CD4-positive, alpha-beta T cell treated with Interferon alpha-2 for 1 hour (primary cell): ENCODE measurements at regions not wholly inside any gene's neighbourhood (a gene's known extent, or its start where the extent isn't known, plus 50 kb on each side); places are given as distances from the start of the nearest gene placed in this dataset.

Experiments
- DNase-seq, 2 donors: peaks; one replicate each; pipeline ENCODE4 v3.0.0-alpha.2; 2020 to 2022

DNA sequence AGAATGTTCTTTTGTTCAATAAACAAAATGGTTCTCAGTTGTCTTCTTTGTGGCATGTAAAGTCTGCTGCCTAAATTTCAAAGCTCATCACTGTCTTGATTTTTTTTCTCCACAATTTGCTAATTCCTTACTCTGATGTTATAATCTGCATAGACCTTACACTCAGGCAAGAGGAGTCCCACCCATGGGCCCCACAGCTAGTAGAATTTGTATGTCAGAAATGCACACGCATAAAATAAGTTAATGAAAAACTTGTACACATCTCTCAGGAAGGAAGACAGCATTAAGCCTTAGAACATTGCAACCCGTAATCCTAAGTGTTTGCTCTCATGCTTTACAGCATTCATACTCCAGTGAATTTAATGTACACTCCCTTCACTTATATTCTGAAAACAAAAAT lies 280.8 kb downstream of the ATXN7L3B start:
- no peak for DNase-seq

DNA sequence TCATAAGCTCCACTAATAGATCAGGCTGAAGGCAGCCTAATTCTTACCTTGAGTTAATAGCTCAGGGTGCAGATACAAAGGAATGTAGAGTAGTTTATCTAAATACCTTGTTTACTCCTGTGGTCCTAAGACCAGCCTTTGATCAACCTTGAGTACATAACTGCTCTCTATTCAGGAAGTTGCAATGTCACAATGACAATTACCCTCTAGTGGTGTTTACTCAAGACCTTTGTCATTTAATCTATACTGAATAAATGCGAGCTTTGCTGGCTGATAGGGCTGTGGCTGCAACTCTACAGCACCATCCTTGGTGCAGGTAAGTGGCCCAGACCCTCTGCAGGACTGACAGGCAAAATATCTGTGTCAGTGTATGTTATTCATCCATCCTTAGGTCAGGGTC lies 282.7 kb downstream of the ATXN7L3B start:
- DNase-seq: no peak

DNA sequence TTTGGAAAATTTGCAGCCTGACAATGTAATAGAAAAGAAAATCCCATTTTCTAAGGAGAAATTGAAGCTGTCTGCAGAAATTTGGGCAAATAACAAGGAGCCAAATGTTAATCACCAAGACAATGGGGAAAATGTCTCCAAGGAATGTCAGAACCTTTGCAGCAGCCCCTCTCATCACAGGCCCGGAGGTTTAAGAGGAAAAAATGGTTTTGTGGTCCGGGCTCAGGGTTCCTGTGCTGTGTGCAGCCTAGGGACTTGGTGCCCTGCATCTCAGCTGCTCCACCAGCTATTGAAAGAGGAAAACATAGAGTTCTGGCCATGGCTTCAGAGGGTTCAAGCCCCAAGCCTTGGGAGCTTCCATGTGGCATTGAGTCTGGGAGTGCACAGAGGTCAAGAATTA lies 298.9 kb downstream of the ATXN7L3B start:
- DNase-seq: no peak

DNA sequence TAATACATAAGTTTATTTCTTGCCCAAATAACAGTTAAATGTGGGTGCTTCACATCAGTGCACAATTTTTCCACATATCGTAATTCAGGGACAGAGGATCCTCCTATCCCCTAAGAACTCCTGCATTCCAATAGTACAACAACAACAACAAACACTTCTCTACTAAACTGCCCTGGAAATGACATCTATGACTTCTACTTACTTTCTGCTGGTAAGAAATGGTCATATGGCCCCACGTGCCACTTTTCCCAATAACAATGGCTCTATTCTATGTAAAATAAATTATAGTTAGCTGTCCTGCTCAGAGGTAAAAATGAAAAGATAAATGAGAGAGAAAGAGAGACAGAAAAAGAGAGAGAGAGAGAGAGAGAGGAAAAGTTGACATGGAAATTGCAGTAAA lies 308.5 kb downstream of the ATXN7L3B start:
- no peak for DNase-seq

DNA sequence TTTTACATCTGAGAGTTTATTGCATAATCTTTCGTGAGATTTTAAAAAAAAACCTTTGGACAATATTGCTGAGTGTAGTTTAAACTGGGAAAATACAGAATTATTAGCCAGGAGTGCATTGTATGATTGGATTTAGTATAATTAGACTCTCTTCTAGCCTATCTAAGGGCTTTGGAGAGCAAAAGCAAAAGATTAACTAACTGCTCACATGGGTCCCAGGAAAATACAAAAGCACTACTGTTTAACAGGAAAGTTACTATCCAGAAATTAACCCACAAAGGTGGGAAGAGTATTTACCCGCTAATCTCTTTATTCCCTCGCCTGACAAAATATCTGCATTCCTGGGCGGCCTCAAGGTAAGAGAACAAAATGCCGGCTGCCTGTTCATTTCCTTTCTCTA lies 309.5 kb downstream of the ATXN7L3B start:
- no peak for DNase-seq

DNA sequence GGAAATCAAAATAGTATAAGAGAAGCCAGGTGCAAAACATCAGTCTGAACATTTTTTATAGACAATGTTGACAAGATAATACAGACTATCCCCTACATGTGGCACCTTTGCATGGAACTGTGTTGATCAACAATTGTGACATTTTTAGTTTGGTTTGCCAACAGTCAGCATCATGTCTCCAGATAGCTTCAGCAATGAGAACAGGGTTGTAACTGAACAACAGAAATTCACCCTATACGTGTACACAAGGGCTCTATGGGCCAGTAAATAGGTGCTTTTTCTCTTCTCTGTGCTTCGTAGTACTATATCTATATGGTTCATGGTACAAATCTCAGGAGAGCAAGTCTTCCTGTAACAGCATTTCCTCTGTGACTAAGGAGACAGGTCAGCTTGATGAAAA lies 310.4 kb downstream of the ATXN7L3B start:
- no peak for DNase-seq

DNA sequence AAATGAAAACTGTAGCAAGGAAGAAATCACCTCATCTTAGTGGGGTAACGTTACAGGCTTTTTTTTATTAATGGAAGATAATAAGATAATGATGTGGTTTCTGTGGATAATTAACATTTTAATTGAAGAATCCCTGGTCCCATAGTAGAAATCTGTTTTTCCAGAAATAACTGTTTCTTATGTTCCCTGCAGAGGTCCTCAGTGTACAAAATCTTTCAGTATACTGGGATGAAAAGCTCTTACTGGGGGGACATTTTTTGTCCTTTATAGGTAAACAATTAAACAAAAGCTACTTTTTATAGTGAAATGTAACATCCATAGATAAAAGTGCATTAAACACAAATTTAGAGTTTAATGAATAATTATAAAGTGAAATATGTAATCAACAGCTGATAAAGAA lies 312.2 kb downstream of the ATXN7L3B start:
- DNase-seq: no peak

DNA sequence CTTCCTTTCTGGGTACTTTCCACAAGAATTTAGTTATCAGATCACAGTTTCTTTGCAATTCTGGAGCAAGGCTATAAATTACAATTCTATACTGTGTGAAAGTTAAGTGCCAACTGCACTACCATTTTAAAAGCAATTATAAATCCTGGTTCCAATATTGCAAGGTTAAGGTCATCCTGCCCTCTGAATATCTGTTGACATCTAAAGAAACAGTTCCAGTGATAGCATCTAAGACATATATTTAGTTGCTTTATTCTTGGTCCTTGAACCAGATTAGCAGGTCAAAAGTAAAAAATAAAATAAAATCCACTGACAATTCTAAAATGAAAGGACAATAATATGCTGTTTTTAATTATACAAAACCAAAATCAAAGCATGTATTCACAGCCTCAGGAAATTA lies 334.2 kb downstream of the ATXN7L3B start:
- no peak for DNase-seq

DNA sequence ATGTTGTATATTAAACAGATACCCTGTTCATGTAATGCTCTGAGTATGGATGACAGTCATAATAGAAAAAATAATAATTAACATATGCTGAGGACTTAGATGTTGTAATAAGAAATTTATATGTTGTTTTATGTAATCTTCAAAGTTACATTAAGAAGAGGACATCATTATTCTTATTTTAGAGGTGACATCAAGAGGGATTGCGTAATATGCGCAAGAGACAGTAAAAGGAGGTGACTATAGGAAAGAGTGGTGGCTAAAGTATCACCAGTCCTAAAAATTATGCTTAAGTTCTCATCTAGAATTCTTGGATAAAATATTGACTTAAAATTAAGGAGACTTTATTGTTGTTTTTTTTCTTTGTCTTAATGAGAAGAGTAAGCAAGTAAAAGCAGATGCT lies 323.9 kb downstream of the KCNC2 start:
- DNase-seq: no peak

DNA sequence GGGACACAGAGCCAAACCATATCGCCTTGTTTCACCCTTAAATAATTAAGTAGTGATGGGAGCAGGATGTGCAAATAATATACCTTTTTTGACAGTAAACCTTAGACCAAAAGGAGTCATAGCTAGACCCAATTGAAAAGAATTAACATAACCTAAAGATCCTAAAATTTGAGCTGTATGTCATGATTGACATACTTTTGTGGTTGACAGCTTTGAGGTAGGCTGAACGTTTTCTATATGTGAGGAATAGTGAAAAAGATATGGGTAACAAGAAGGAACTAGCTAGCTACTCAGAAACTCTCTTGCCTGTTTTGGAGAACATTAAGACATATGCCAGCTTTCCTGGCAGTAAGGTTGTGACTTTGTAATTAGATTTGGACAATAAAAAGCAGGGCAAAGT lies 320.6 kb downstream of the KCNC2 start:
- no peak for DNase-seq

DNA sequence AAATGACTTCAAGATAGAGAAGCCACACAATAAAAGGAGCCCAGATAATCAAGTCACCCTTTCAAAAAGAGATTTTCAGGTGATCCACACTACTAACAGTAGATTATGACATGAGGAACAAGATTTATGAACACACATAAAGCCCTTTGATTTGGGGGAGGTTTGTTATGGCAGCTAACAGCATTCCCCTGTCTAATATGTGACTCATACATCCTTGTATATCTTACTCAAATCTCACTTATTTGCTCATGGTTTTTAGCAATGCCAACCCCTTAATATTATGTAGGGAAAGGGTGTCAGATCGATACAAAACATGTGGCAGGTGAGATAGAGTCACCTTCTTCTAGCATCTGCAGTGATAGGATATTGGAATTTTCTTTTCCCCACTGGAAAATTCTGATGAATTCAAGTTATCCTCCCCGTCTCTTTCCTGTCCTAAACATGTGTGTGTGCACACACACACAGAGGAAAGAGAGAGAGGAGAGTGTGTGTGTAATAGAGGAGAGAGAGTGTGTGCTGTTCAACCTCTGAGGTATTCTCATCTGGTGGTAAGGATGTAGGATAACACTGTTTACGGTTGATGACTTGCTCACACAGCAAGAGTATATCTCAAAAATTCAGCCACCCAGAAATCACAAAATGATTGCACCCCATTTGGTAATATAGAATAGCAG lies 319.9 kb downstream of the KCNC2 start:
- no peak for DNase-seq

DNA sequence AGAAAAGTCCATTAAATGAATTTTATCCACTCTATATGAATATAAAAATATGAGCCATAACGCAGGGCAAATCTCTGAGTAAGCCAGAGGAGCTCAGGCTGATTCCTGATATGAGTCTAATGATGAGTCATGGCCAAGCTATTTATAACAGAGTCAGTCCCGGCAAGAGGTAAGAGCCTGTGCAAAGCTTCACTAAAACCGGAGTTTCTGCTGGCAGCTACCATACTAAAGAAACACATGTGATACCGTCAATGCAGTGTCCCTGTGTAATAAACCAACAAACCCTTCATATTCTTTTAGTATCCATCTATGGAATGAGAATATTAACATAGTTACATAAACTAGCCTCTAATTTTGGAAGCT lies 319.4 kb downstream of the KCNC2 start:
- DNase-seq: no peak

DNA sequence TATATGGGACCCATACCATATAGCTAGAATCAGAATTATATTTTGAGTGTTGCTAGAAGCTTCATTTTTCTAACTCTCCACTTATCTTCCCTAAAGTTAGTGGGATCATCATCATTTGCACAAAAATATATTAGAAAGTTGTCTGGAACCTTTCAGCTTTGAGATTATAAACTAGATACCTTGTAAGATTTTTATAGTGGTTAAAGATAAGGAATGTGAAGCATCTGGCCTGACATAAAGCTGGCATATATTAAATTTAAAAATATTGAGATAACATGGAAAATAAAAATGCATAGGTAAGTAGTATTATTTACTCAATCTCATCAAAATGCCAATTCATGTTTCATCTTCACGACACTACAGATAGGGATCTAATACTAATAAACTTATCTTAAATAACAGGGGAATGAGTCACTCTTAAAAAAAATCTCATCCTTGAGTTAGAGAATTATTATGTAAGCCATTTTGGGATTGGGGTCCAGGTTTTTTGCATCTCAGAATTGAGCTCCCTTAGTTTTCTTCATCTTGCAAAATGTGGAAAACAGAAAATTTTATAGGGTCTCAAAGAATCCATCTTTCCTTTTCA lies 318.5 kb downstream of the KCNC2 start:
- no peak for DNase-seq

DNA sequence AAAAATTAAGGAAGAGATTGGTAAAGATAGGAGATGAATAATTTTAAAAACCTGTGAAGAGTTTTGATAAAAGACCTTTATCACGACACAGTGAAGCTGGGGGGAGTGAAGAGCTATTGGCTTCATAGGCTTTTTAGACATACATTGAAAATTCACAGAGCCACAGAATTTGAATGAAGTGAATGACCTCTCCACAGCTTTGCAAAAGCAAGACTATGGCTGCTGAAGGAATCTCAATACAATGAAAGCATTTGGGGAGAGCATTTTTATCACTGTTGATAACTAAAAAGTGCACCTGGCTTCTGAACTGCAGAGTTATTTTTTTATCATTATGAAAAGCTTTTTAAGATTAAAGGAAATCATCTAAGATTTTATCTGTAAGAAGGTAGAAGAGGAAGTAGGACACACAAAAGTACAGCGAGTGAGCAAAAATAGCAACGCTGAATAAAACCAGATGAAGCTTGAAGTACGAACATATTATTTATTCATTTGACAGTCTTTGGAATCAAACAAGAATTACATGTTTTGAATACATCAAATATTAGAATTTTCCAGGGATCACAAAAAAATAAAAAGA lies 317.5 kb downstream of the KCNC2 start:
- no peak for DNase-seq

DNA sequence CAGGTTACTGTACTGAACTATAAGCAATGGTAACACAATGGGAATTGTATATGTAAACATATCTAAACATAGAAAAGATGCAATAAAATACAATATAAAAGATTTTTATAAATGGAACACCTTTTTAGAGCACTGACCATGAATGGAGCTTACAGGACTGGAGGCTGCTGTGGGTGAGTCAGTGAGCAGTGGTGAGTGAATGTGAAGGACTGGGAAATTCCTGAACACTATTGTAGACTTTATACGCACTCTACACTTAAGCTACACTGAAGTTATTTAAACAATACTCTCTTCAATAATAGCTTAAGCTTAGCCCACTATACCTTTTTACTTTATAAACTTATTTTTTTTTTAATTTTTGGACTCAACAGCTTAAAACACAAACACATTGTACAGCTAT lies 313.5 kb downstream of the KCNC2 start:
- no peak for DNase-seq

DNA sequence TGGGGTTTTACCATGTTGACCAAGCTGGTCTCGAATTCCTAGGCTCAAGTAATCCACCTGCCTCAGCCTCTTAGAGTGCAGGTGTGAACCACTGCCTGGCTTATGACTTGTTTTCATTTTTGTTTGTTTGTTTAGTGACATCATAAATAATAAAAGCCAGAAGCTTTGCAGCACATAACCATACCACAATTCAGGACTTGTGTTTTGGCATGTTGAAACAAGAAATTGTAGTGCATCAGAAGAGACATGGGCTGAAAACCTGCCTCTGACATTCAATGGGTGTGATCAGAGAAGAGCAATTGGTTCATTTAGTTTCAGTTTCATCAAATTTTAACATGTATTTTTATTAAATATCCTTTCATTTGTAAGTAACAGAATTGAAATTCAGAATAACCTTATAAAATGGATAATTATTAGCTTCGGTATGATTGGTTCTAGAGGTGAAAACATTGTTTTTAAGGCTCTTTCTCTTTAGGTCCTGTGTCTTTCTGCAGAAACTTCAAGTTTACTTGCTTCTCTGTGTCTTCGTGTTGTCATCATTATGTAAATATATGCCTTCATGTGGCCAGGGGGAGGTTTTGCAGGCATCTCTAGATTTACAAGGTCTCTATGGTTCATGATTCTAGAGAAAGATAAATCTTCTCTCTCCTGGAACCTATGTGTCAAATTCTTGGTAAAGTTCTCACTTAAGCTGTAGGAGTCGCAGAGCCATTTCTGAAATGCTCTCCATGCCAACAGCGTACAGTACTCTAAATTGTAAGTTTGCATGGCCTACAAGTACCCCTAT lies 312.0 kb downstream of the KCNC2 start:
- DNase-seq: peak in 1 of 2 donors; percentile 35

DNA sequence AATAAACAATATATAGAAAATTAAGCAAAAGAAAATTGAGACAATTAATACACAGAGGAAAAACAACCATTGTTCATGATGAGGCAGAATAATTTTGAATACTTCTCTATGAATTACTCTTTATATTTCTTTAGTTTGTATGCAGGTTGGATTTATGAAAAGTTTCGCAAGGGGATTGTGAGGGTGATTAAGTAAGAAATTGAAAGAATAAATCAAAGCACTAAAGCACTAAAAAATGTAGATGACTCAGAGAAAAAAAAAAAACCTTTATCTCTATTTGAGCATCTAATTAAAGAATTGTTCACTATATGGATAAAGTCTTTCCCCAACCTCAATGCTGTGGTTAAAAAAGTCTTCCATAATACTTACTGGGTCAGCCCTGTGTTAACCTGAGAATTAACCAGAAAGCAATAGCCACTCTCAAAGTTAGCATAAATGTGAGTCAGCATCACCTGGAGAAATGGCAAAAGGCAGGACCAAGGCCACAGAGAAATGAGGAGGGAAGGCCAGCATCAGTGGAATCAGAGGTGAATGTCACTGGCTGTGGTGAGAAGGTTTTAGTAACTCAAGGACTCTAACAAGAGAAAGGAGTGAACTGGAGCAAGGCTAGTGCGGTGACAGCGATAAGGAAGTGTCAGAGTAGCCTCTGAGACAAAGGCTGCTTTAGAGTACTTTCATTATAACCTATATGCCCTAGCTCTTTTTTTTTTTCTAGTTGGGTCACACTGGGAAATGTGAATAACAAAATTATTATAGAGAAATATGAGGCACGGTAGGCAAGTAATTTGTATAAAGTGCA lies 310.4 kb downstream of the KCNC2 start:
- no peak for DNase-seq

DNA sequence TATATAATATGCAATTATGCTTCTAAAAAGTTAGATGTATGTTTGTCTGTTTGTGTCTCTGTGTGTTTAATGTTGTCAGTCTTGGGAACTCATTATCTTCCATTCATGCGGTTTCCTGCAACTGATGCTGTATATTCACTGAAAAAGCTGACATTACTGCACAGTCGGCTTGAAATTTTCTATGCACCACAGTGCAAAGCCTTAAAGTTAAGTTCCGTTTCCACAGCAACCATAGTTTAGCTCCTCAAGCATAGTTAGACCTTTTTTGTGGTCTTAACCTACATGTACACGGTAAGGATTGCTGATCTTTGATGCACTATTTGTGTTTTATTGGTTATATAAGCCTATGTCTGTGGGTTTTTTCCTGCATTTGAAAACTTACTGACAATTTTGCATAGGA lies 309.4 kb downstream of the KCNC2 start:
- peak; percentile 6 to 57 for DNase-seq

DNA sequence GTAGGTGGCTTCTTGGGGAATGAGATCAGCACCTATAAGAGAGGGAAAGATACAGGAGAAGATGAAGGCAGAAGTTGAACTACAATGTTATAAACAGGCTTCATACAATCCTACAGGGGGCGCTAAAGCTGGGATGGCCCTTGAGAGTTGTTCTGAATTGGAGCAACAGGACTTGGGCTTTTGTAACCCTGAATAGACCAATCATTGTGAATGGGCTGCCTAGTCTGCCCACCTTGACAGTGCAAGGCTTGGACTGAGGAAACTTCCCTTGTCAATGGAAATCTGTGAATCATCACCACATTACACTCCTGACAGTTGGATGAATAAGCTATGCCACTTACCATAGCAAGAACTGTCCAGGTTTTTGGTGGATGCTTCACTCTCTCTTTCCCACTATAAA lies 306.1 kb downstream of the KCNC2 start:
- no peak for DNase-seq

DNA sequence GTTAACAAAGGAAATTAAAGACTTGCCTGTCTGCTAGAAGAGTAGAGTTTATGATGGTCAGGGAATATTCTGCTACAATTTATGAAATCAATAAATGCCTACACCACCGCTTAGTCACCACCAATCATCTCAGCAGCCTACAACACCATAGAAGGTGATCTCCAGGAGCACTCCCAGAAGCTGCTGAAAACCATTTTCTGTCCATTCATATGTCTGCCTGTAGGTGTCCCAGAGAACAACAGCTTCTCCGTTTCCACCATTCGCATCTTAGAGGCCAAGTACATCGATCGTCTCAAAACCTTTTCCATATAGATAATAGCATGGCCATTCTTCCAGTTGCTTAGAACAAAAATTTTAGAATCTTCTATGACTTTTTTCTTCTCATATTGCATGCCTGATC lies 303.4 kb downstream of the KCNC2 start:
- no peak for DNase-seq

DNA sequence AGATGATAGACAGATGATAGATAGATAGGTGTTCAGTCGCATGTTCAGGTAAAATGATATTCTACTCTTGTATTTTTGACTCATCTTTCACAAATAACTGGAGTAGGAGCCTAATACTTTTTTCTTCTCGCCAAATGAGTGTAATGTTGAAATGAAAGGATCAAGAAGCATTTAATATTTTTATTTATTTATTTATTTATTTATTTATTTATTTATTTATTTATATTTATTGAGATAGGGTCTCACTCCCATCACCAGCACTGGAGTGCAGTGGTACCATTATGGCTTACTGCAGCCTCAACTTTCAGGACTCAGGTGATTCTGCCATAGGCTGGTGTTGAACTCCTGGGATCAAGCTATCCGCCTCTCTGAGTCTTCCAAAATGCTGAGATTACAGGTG lies 298.8 kb downstream of the KCNC2 start:
- no peak for DNase-seq

DNA sequence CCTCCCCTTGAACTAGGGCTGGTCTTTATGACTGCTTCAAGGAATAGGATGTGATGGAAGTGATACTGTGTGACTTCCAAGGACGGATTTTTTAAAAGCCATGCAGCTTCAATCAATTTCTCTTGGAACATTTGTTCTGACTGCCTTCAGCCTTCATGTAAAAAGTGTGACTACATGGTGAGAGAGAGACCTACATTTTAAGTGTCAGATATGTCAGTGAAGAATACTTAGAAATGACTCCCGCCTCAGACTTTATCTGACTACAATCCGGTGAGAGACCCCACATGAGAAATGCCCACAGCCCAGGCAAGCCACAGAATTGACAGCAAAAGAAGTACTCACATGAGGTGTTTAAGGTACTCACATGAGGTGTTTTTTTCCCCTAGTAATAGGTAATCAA lies 295.3 kb downstream of the KCNC2 start:
- no peak for DNase-seq

DNA sequence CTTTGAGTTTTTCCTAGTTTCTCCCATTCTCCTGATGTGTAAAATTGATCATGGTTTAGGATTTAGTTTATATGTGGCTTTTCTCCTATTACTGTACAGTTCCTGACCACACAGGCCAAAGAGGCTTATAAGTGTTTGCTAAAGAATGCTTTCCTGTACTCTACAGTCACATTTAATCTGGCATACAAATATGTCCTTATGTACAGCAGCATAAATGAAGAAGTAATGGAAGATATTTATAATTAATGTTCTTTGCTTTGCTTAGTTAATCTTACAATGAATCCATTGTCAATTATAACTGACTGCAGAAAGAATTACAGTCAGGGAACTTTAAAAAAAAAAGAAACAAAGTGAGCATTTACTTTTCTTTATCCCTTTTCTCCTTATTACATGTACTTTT lies 293.9 kb downstream of the KCNC2 start:
- no peak for DNase-seq
